ENCODE measurements at regions not wholly inside any gene's neighbourhood (a gene's known extent, or its start where the extent isn't known, plus 50 kb on each side); places are given as distances from the start of the nearest gene placed in this dataset.

GRCh38 chr2:212873256-212873655, 278.2 kb downstream of the IKZF2 start:
- in situ Hi-C loops (cut with HindIII; ENCODE audit: low sequenced_read_pairs): no loop called here

GRCh38 chr2:212871597-212871996, 279.8 kb downstream of the IKZF2 start:
- in situ Hi-C loops (cut with HindIII; ENCODE audit: low sequenced_read_pairs): no loop called here

- in situ Hi-C loops (cut with HindIII; ENCODE audit: low sequenced_read_pairs): no loop called here
These were observed 287.2 kb downstream of the IKZF2 start for GRCh38 chr2:212864186-212864585.

- in situ Hi-C loops (cut with HindIII; ENCODE audit: low sequenced_read_pairs): no loop called here
These were observed 288.2 kb downstream of the IKZF2 start for GRCh38 chr2:212863185-212863588.

DNA sequence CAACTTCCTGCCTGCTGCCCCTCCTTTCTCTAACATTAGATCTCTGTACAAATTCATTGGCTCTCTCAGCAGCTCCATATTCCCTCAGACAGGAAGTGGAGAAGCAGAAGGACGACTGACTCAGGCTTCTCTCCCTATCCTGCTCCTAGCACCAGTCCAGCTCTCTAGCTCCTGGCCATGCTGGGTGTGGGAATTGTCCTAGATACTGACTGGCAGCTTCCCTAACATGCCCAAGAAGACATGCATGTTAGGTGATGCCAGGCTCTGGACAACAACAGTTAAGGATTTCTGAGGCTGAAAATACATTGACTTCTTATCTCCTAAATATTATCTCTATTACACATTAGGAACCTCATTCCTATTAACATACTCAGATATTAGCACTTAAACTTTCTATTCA, 292.9 kb downstream of the IKZF2 start:
- in situ Hi-C loops (cut with HindIII; ENCODE audit: low sequenced_read_pairs): no loop called here

DNA sequence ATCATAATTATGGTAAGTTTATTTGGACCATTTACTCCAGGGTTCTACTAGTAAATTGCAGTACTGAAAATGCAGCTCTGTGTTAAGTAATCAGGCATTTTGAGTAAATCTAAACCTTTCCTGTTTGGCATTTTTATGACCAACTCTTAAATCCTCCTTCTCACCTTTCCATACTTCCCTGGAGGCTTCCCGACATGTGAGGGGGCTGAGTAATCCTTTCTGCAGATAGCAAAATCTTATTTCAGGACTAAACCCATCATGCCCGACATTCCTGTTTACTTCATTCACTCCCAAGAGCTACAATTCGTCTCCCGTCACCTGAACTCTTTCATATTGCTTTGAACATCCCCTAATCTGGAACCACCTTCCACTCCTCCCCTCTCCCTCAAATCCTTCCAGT, 296.6 kb downstream of the IKZF2 start:
- in situ Hi-C loops (cut with HindIII; ENCODE audit: low sequenced_read_pairs): no loop called here

DNA sequence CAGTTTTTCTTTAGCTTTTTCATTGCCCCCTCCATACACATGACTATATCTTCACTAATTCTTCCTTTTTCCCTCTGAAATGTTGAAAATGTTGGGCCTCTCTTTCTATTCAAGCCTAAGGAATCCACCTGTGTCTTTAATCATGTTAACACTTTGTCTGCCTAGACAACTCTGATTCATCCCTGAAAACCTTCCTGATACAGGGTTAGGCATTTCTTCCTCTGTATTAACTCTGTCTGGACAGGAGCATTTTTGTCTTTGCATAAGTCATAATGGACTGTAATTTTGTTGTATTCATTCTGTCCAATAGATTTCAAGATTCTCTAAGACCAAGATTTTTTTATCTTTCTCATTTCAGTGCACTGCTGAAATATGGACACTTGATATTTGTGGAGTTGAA, 297.3 kb downstream of the IKZF2 start:
- in situ Hi-C loops (cut with HindIII; ENCODE audit: low sequenced_read_pairs): no loop called here

- in situ Hi-C loops (cut with HindIII; ENCODE audit: low sequenced_read_pairs): no loop called here
These were observed 305.5 kb downstream of the IKZF2 start for GRCh38 chr2:212845941-212846340.

GRCh38 chr2:212843409-212844199, 305.0 kb upstream of the ERBB4 start:
- in situ Hi-C loops (cut with HindIII; ENCODE audit: low sequenced_read_pairs): no loop called here

GRCh38 chr2:212842544-212843185, 304.1 kb upstream of the ERBB4 start:
- in situ Hi-C loops (cut with HindIII; ENCODE audit: low sequenced_read_pairs): no loop called here

GRCh38 chr2:212841460-212841859, 302.9 kb upstream of the ERBB4 start:
- in situ Hi-C loops (cut with HindIII; ENCODE audit: low sequenced_read_pairs): no loop called here

GRCh38 chr2:212832211-212833195, 293.9 kb upstream of the ERBB4 start:
- in situ Hi-C loops (cut with HindIII; ENCODE audit: low sequenced_read_pairs): no loop called here

- in situ Hi-C loops (cut with HindIII; ENCODE audit: low sequenced_read_pairs): no loop called here
These were observed 293.1 kb upstream of the ERBB4 start for GRCh38 chr2:212831671-212832199.

DNA sequence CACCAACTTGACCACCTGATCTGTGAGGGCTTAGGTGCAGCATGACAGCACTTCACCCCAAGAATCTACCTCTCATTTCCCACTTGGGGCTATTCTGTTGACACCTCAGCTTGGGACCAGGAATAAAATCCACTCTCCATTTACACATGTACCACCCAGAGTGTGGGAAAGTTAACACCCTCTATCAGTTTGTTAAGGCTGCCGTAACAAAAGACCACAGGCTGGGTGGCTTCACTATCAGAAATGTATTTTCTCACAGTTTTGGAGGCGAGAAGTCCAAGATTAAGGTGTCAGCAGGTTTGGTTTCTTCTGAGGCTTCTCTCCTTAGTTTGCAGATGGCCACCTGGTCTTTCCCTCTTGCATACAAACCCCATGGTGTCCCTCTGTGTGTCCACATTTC, 277.7 kb upstream of the ERBB4 start:
- in situ Hi-C loops (cut with HindIII; ENCODE audit: low sequenced_read_pairs): loop anchor here (5.0 kb wide), 1 partner anchor 34 kb away; no protein-coding TSS in a partner anchor

- in situ Hi-C loops (cut with HindIII; ENCODE audit: low sequenced_read_pairs): loop anchor here (5.0 kb wide), 1 partner anchor 33 kb away; no protein-coding TSS in a partner anchor
These were observed 276.9 kb upstream of the ERBB4 start for GRCh38 chr2:212815453-212815852.

- in situ Hi-C loops (cut with HindIII; ENCODE audit: low sequenced_read_pairs): loop anchor here (5.0 kb wide), 1 partner anchor 33 kb away; no protein-coding TSS in a partner anchor
These were observed 276.3 kb upstream of the ERBB4 start for GRCh38 chr2:212814941-212815340.

- in situ Hi-C loops (cut with HindIII; ENCODE audit: low sequenced_read_pairs): no loop called here
These were observed 273.3 kb upstream of the ERBB4 start for GRCh38 chr2:212811921-212812320.

DNA sequence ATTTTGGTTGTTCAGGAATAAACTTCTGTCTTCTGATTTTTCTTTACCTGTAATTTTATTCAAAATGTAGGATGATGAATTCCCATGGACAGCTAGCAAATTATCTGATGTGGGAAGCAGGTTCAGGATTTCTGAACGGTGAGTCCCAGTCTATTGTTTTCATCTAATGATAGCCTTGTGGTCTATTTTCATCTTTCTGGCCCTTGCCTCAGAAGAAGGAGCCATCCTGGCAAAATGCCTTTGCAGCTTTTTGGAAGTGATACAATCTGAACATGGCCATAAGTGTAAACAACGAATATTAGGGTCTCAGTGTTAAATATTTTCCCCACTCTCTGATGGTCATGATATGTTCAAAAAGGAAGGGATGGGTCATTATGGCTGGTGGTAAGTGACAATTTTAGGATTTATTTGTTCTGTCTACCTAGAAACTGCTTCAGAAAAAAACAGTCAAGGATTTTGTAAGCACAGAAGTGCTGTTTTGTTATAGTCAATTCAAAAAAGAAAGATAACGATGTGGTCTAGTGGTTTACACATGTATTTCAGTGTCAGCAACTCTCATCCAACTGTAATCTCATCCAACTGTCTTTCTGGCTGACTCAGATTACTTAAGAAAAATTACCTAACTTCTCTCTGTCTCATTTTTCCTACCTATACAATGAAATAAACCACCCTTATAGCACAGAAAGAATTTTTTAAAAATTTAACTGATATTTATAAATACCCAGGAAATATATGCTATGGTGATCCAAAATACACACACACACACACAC, 272.6 kb upstream of the ERBB4 start:
- in situ Hi-C loops (cut with HindIII; ENCODE audit: low sequenced_read_pairs): no loop called here

GRCh38 chr2:212797484-212798205, 259.0 kb upstream of the ERBB4 start:
- in situ Hi-C loops (cut with HindIII; ENCODE audit: low sequenced_read_pairs): no loop called here

Measured in endothelial cell of hepatic sinusoid (primary cell).